ENCODE measurements at regions not wholly inside any gene's neighbourhood (a gene's known extent, or its start where the extent isn't known, plus 50 kb on each side); places are given as distances from the start of the nearest gene placed in this dataset.

DNA sequence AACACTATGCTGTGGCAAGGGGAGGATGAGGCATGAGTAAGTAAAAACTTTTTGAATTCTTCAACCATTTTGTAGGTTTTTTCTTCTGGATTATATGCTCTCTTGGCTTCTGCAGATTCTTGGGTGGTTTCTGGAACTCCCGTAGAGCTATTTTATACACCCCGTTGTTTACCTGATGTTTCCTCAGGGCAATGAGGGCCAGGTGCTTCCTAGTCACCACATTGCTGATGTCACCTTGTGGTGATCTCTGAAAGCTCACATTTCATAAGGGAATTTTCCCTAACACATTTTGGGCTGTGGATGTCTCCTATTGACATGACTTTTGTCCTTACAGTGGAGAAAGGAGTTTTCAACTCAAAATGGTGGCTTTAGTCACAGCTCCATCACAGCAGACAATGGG lies 356.6 kb downstream of the PLA2G4A start:
- TF ChIP-seq, protein P1, sequence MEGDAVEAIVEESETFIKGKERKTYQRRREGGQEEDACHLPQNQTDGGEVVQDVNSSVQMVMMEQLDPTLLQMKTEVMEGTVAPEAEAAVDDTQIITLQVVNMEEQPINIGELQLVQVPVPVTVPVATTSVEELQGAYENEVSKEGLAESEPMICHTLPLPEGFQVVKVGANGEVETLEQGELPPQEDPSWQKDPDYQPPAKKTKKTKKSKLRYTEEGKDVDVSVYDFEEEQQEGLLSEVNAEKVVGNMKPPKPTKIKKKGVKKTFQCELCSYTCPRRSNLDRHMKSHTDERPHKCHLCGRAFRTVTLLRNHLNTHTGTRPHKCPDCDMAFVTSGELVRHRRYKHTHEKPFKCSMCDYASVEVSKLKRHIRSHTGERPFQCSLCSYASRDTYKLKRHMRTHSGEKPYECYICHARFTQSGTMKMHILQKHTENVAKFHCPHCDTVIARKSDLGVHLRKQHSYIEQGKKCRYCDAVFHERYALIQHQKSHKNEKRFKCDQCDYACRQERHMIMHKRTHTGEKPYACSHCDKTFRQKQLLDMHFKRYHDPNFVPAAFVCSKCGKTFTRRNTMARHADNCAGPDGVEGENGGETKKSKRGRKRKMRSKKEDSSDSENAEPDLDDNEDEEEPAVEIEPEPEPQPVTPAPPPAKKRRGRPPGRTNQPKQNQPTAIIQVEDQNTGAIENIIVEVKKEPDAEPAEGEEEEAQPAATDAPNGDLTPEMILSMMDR (IDR thresholded peaks at IDR 0.05; ENCODE audit: borderline replicate concordance, insufficient read depth, low read depth, low read length), result no peak
- H3K4me3 ChIP-seq (ENCODE audit: low read depth, low read length), result no peak overlapping the region

GRCh38 chr1:187197685-187198084 lies 368.9 kb downstream of the PLA2G4A start:
- H3K4me3 ChIP-seq (ENCODE audit: low read depth, low read length), result no peak overlapping the region
- TF ChIP-seq, protein P1 (IDR thresholded peaks at IDR 0.05; ENCODE audit: borderline replicate concordance, insufficient read depth, low read depth, low read length), result no peak

DNA sequence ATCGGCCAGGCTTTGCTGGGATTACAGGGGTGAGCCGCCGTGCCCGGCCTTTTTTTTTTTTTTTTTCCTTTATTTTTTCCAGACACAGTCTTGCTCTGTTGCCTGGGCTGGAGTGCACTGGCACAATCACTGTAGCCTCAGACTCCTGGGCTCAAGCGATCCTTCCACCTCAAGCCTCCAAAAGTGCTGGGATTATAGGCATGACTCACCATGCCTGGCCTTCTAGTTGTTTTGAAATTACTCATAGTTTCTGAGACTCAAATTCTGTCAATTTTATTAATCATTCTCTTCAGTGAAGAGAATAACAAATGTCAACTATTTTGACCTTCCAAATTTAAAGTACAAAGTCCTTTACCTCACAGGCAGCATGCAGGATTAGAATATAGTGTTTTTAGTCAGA lies 374.5 kb downstream of the PLA2G4A start:
- TF ChIP-seq, protein P1 (IDR thresholded peaks at IDR 0.05; ENCODE audit: borderline replicate concordance, insufficient read depth, low read depth, low read length), result no peak
- H3K4me3 ChIP-seq (ENCODE audit: low read depth, low read length), result no peak overlapping the region

- TF ChIP-seq, protein P1 (IDR thresholded peaks at IDR 0.05; ENCODE audit: borderline replicate concordance, insufficient read depth, low read depth, low read length), result no peak
- no peak overlapping the region for H3K4me3 ChIP-seq (ENCODE audit: low read depth, low read length)
Observed at GRCh38 chr1:187212377-187212776, 383.6 kb downstream of the PLA2G4A start.

DNA sequence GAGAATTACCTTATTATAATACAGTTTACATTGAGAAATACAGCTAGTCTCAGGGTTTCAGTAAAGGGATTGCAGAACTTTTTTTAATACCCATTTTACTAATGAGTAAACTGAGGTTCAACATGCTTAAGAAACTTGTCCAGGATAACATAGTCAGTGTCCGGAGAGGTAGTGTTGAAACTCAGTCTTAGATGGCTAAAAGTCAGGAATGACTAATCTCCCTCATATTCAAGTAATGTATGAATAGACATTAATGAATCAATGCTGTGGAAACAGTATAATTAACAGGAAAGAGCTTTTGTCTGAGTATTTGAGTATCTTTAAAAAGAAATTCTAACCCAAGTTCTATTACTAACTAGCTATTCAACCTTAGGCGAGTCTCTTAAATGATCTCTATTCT lies 397.6 kb downstream of the PLA2G4A start:
- TF ChIP-seq, protein P1 (IDR thresholded peaks at IDR 0.05; ENCODE audit: borderline replicate concordance, insufficient read depth, low read depth, low read length), result no peak
- no peak overlapping the region for H3K4me3 ChIP-seq (ENCODE audit: low read depth, low read length)

DNA sequence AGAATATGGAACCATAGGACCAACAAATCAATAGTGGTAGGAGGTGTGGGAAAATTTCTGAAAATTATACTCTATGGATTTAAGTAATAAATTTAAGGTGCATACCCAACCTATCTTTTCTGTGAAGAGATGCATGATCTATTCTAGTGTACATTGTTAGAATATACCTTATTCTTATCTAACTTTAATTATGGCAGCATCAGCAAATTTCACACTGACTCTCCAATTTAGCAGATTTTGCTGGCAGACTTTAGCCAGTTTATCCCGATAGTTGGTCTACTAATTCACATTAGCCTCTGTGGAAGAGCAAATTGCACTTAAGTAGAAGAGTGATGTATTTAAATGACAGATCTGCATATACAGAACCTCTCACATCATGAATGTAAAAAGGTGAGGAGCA lies 400.0 kb downstream of the PLA2G4A start:
- TF ChIP-seq, protein P1 (IDR thresholded peaks at IDR 0.05; ENCODE audit: borderline replicate concordance, insufficient read depth, low read depth, low read length), result no peak
- no peak overlapping the region for H3K4me3 ChIP-seq (ENCODE audit: low read depth, low read length)

DNA sequence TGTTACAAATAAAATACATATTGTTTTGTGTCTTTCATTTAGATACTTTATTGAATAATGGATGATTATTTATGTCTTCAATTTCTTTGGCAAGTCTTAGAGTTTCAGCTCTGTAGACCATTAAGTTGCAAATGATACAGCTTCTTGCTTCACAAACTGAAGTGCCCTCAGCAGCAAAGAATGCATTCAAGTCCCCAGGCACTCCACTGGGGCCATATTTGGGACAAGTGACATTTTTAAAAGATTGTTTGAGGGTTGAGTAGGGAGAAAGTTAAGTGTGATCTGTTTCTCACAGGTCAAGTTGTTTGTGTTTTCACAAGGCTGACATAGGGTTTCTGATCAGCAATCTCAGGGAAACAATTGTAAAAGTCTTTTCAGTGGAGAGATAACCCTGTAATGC lies 400.7 kb downstream of the PLA2G4A start:
- TF ChIP-seq, protein P1 (IDR thresholded peaks at IDR 0.05; ENCODE audit: borderline replicate concordance, insufficient read depth, low read depth, low read length), result no peak
- no peak overlapping the region for H3K4me3 ChIP-seq (ENCODE audit: low read depth, low read length)

Measured in GM12875 (cell line).